Caco-2 (cell line): ENCODE measurements at regions not wholly inside any gene's neighbourhood (a gene's known extent, or its start where the extent isn't known, plus 50 kb on each side); places are given as distances from the start of the nearest gene placed in this dataset.

Experiments used
- BruUV-seq: library from RNA; stranded (reverse); fragments of 400-500 nt; replicated peaks from 2 replicates; lab custom pipeline; 2021; lab: Mats Ljungman, UMichigan
- CTCF ChIA-PET: fragments of 300-600 bp; sonication (Branson Sonifier 250); formaldehyde crosslinking; loops from one replicate; lab custom pipeline; 2022; ENCODE audit warnings: antibody characterized with exemption; lab: Charles Lee
- POLR2A ChIA-PET: fragments of 300-600 bp; sonication (Branson Sonifier 250); formaldehyde crosslinking; loops from one replicate; lab custom pipeline; 2022; ENCODE audit warnings: antibody characterized with exemption; lab: Charles Lee
- DNase-seq, 2 experiments: peaks; one replicate each; pipeline versions ENCODE4 v3.0.0 to v3.0.0-alpha.2; 2020 to 2022
- H3K27me3 ChIP-seq: replicated peaks from 2 replicates; pipeline ENCODE4 v1.6.0; 2011; ENCODE audit warnings: low read length; ENCODE audit not compliant: control insufficient read depth, insufficient read depth
- H3K36me3 ChIP-seq: 2 replicates; pipeline ENCODE4 v1.5.1; 2011; ENCODE audit warnings: low read length; ENCODE audit not compliant: control insufficient read depth, insufficient read depth
- H3K4me1 ChIP-seq: fragments of 250-450 bp; sonication (Bioruptor Pico); 2 replicates; pipeline ENCODE4 v1.5.1; 2020; ENCODE audit warnings: mild to moderate bottlenecking
- H3K4me3 ChIP-seq: 2 replicates; pipeline ENCODE4 v1.5.1; 2011; ENCODE audit warnings: low read depth, mild to moderate bottlenecking, control low read depth, low read length
- H3K9me3 ChIP-seq: fragments of 250-450 bp; sonication (Bioruptor Pico); 2 replicates; pipeline ENCODE4 v1.5.1; 2020; ENCODE audit warnings: mild to moderate bottlenecking, moderate library complexity
- H3K27ac Mint-ChIP-seq: one replicate; pipeline ENCODE4 v1.8.0; 2022; ENCODE audit warnings: mixed read lengths; ENCODE audit not compliant: unreplicated experiment
- H3K27me3 Mint-ChIP-seq: one replicate; pipeline ENCODE4 v1.8.0; 2022; ENCODE audit warnings: mixed read lengths; ENCODE audit not compliant: insufficient read depth, unreplicated experiment
- H3K36me3 Mint-ChIP-seq: one replicate; pipeline ENCODE4 v1.8.0; 2022; ENCODE audit warnings: mild to moderate bottlenecking, mixed read lengths; ENCODE audit not compliant: insufficient read depth, unreplicated experiment
- H3K4me1 Mint-ChIP-seq: one replicate; pipeline ENCODE4 v1.8.0; 2022; ENCODE audit warnings: low read depth, mixed read lengths; ENCODE audit not compliant: unreplicated experiment
- H3K4me3 Mint-ChIP-seq: one replicate; pipeline ENCODE4 v1.8.0; 2022; ENCODE audit warnings: mild to moderate bottlenecking, moderate library complexity, mixed read lengths; ENCODE audit not compliant: unreplicated experiment
- H3K9me3 Mint-ChIP-seq: one replicate; pipeline ENCODE4 v1.8.0; 2022; ENCODE audit warnings: mixed read lengths; ENCODE audit not compliant: unreplicated experiment
- CTCF ChIP-seq, 2 experiments: fragments of 200-600 bp in 1 of 2; IDR thresholded peaks; 1 replicate in 1 of 2; 2 replicates in 1 of 2; pipeline versions ENCODE4 v1.5.1 to v1.8.0; 2011 to 2022; ENCODE audit warnings: antibody characterized with exemption in 1 of 2, control low read depth in 1 of 2, inconsistent platforms in 1 of 2, low read depth in 1 of 2, low read length in 1 of 2, mild to moderate bottlenecking in 1 of 2, moderate library complexity in 1 of 2; ENCODE audit not compliant: insufficient read depth in 1 of 2, severe bottlenecking in 1 of 2, unreplicated experiment in 1 of 2
- intact Hi-C: fragments of 100-400 bp; cut with micrococcal nuclease; formaldehyde crosslinking; loops from one replicate; pipeline ENCODE4 v1.10.0; 2022; ENCODE audit not compliant: unreplicated experiment

GRCh38 chr5:142206801-142207200, 98.2 kb downstream of the NDFIP1 start:
- Mint-ChIP-seq H3K36me3 (no peaks in the 10 kb centered on the region), H3K27ac (no peak overlapping the region), H3K9me3 (no peaks in the 10 kb centered on the region), H3K27me3 (no peaks in the 10 kb centered on the region), H3K4me1 (no peaks in the 10 kb centered on the region), H3K4me3 (no peak overlapping the region)
- no peaks in the 10 kb centered on the region for H3K9me3 ChIP-seq
- ChIA-PET POLR2A (no interaction called here), CTCF (no interaction called here)
- no TSS peak for BruUV-seq
- intact Hi-C loops: loop anchor here (2.0 kb wide), 1 partner anchor 54 kb away; no protein-coding TSS in a partner anchor
- no peak overlapping the region for H3K4me3 ChIP-seq
- H3K36me3 ChIP-seq: no peaks in the 10 kb centered on the region
- TF ChIP-seq CTCF (IDR thresholded peaks at IDR 0.05; ENCODE audit: insufficient read depth in 1 of 2, low read depth in 1 of 2, low read length in 1 of 2, severe bottlenecking in 1 of 2, unreplicated experiment in 1 of 2): no peak
- H3K4me1 ChIP-seq: no peaks in the 10 kb centered on the region
- no peak for DNase-seq
- H3K27me3 ChIP-seq: no peaks in the 10 kb centered on the region

- CTCF ChIA-PET: no interaction called here
Measured at GRCh38 chr5:142204219-142204618, 95.6 kb downstream of the NDFIP1 start.

More at GRCh38 chr5:142204219-142204618, 95.6 kb downstream of the NDFIP1 start:
- no peak for TF ChIP-seq CTCF (IDR thresholded peaks at IDR 0.05; ENCODE audit: insufficient read depth in 1 of 2, low read depth in 1 of 2, low read length in 1 of 2, severe bottlenecking in 1 of 2, unreplicated experiment in 1 of 2)
- Mint-ChIP-seq H3K36me3 (no peaks in the 10 kb centered on the region), H3K27ac (no peak overlapping the region), H3K4me3 (no peak overlapping the region), H3K27me3 (no peaks in the 10 kb centered on the region), H3K9me3 (no peaks in the 10 kb centered on the region), H3K4me1 (no peaks in the 10 kb centered on the region)
- no peak for DNase-seq
- intact Hi-C loops: no loop called here
- POLR2A ChIA-PET: no interaction called here
- H3K9me3 ChIP-seq: no peaks in the 10 kb centered on the region
- no peak overlapping the region for H3K4me3 ChIP-seq
- no peaks in the 10 kb centered on the region for H3K27me3 ChIP-seq
- no TSS peak for BruUV-seq
- no peaks in the 10 kb centered on the region for H3K4me1 ChIP-seq
- no peaks in the 10 kb centered on the region for H3K36me3 ChIP-seq
